Lung (tissue), 11 donors: ENCODE measurements at regions not wholly inside any gene's neighbourhood (a gene's known extent, or its start where the extent isn't known, plus 50 kb on each side); places are given as distances from the start of the nearest gene placed in this dataset.

Experiments
- ATAC-seq: fragments of 200-7000 bp; cut with Tn5 transposase; one replicate; pipeline ENCODE4 v1.9.1; 2020; ENCODE audit warnings: moderate number of reproducible peaks; ENCODE audit not compliant: insufficient read depth, low FRiP score
- DNase-seq, 3 donors: peaks; one replicate each; pipeline ENCODE4 v3.0.0-alpha.2; 2013 to 2017
- H3K27ac ChIP-seq, 2 donors: one replicate each; pipeline ENCODE4 v1.5.1; 2013; ENCODE audit warnings: mild to moderate bottlenecking in 2 of 2, moderate library complexity in 2 of 2, control low read depth in 1 of 2, inconsistent platforms in 1 of 2, low read depth in 1 of 2, low read length in 1 of 2
- H3K27me3 ChIP-seq, 3 donors: one replicate each; pipeline ENCODE4 v1.5.1; 2013; ENCODE audit warnings: low read length in 2 of 3; ENCODE audit not compliant: control insufficient read depth in 3 of 3, insufficient read depth in 3 of 3
- H3K36me3 ChIP-seq, 4 donors: one replicate each; pipeline ENCODE4 v1.5.1; 2013; ENCODE audit warnings: low read length in 4 of 4, mild to moderate bottlenecking in 1 of 4, moderate library complexity in 1 of 4; ENCODE audit not compliant: control insufficient read depth in 4 of 4, insufficient read depth in 4 of 4
- H3K4me1 ChIP-seq, 5 donors: one replicate each; pipeline ENCODE4 v1.5.1; 2013; ENCODE audit warnings: low read length in 5 of 5, mild to moderate bottlenecking in 2 of 5, moderate library complexity in 1 of 5; ENCODE audit not compliant: control insufficient read depth in 5 of 5, insufficient read depth in 5 of 5
- H3K4me3 ChIP-seq: one replicate; pipeline ENCODE4 v1.5.1; 2013; ENCODE audit warnings: mild to moderate bottlenecking, control low read depth, moderate library complexity
- H3K9ac ChIP-seq, 2 donors: one replicate each; pipeline ENCODE4 v1.5.1; 2013; ENCODE audit warnings: low read length in 2 of 2, control low read depth in 1 of 2; ENCODE audit not compliant: insufficient read depth in 1 of 2
- H3K9me3 ChIP-seq, 4 donors: one replicate each; pipeline ENCODE4 v1.5.1; 2013; ENCODE audit warnings: low read length in 3 of 4, mild to moderate bottlenecking in 1 of 4, moderate library complexity in 1 of 4; ENCODE audit not compliant: control insufficient read depth in 4 of 4, insufficient read depth in 3 of 4
- WGBS, 2 donors: extraction: QIAGEN DNeasy Blood & Tissue Kit; methylation state at CpG; one replicate each; pipeline ENCODE4 v1.1.7; 2013; 5-methylcytosine and 5-hydroxymethylcytosine counted together
- TF ChIP-seq, protein P1 (sequence below): IDR thresholded peaks from 2 replicates; pipeline ENCODE4 v1.5.1; 2012; ENCODE audit warnings: mild to moderate bottlenecking; ENCODE audit errors: control extremely low read depth, extremely low read depth
- donor health status: control.
- donor health status: control.
- donor health status: Bipolar disorder and iron deficiency.
- donor health status: healthy.
- donor health status: DM: yes; HTN: yes; CAD: no.

DNA sequence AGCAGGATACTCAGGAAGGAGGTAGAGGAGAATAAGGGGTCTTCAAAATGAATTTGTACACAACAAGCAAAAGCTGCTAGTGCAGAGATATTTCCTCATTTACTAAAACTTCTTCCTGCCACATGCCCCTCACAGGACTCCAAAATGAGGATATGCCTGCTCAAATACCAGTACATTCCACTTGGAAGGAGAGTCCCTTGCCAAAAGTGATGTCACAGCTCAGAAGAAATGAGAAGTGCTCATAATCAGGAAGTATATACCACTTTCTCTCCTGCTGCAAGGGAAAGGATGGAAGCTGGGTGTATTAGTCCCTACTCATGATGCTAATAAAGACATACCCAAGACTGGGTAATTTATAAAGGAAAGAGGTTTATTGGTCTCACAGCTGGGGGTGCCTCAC lies 87.7 kb upstream of the FSHR start:
- TF ChIP-seq, protein P1, sequence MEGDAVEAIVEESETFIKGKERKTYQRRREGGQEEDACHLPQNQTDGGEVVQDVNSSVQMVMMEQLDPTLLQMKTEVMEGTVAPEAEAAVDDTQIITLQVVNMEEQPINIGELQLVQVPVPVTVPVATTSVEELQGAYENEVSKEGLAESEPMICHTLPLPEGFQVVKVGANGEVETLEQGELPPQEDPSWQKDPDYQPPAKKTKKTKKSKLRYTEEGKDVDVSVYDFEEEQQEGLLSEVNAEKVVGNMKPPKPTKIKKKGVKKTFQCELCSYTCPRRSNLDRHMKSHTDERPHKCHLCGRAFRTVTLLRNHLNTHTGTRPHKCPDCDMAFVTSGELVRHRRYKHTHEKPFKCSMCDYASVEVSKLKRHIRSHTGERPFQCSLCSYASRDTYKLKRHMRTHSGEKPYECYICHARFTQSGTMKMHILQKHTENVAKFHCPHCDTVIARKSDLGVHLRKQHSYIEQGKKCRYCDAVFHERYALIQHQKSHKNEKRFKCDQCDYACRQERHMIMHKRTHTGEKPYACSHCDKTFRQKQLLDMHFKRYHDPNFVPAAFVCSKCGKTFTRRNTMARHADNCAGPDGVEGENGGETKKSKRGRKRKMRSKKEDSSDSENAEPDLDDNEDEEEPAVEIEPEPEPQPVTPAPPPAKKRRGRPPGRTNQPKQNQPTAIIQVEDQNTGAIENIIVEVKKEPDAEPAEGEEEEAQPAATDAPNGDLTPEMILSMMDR: no peak
- Histone ChIP-seq H3K9me3 (no peaks in the 10 kb centered on the region), H3K36me3 (no peaks in the 10 kb centered on the region), H3K27me3 (no peaks in the 10 kb centered on the region), H3K9ac (no peak overlapping the region), H3K4me1 (no peaks in the 10 kb centered on the region), H3K27ac (no peak overlapping the region), H3K4me3 (no peak overlapping the region)
- ATAC-seq (no peak), DNase-seq (no peak)

- Histone ChIP-seq H3K9ac (no peak overlapping the region), H3K9me3 (no peaks in the 10 kb centered on the region), H3K4me1 (no peaks in the 10 kb centered on the region), H3K27ac (no peak overlapping the region), H3K36me3 (no peaks in the 10 kb centered on the region), H3K4me3 (no peak overlapping the region), H3K27me3 (no peaks in the 10 kb centered on the region)
- ATAC-seq (no peak), DNase-seq (no peak)
- TF ChIP-seq, protein P1: no peak
Measured at GRCh38 chr2:49241501-49241900, 87.2 kb upstream of the FSHR start.

DNA sequence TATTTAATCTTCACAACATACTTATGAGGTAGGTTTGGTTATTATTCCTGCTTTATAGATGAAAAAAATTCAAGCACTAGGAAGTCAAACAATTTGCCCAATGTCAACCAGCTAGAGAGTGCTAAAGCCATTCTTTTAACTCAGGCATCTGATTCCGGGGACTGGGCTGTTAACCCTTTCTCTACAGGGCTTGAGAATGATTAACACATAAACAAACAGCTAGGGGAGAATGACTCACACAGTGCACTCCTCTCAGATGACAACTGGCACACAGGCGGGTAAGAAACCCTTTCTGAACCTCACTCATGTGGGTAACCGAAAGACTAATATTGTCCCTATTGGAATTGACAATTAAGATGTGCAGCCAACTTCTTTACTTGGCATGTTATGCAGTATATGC lies 86.3 kb upstream of the FSHR start:
- no peak overlapping the region for H3K27ac ChIP-seq
- no peak overlapping the region for H3K9ac ChIP-seq
- no peaks in the 10 kb centered on the region for H3K27me3 ChIP-seq
- WGBS, 2 donors: 58 to 65% methylated on average over 3 of the region's 3 CpGs
- no peak for ATAC-seq
- peak in 1 of 3 donors; percentile 6 for DNase-seq
- no peak overlapping the region for H3K4me3 ChIP-seq
- TF ChIP-seq, protein P1: no peak
- no peaks in the 10 kb centered on the region for H3K4me1 ChIP-seq
- no peaks in the 10 kb centered on the region for H3K36me3 ChIP-seq
- no peaks in the 10 kb centered on the region for H3K9me3 ChIP-seq

GRCh38 chr2:49238604-49238960 lies 84.3 kb upstream of the FSHR start:
- TF ChIP-seq, protein P1: no peak
- Histone ChIP-seq H3K9ac (no peak overlapping the region), H3K4me3 (no peak overlapping the region), H3K27ac (no peak overlapping the region), H3K9me3 (no peaks in the 10 kb centered on the region), H3K4me1 (no peaks in the 10 kb centered on the region), H3K27me3 (no peaks in the 10 kb centered on the region), H3K36me3 (no peaks in the 10 kb centered on the region)
- no peak for DNase-seq
- no peak for ATAC-seq
